Uterus (tissue), 3 donors: ENCODE measurements at regions not wholly inside any gene's neighbourhood (a gene's known extent, or its start where the extent isn't known, plus 50 kb on each side); places are given as distances from the start of the nearest gene placed in this dataset.

ENCODE experiments used
- DNase-seq, 2 donors: peaks; one replicate each; pipeline ENCODE4 v3.0.0-alpha.2; 2019 to 2020
- H3K27ac ChIP-seq, 2 donors: fragments of 200-600 bp; sonication (generic); 1 replicate in 1 of 2; 2 replicates in 1 of 2; pipeline ENCODE4 v1.5.1; 2016 to 2018
- H3K27me3 ChIP-seq, 2 donors: fragments of 200-600 bp; sonication (generic); one replicate each; pipeline ENCODE4 v1.5.1; 2018 to 2019; ENCODE audit warnings: control low read depth in 1 of 2
- H3K36me3 ChIP-seq, 2 donors: fragments of 200-600 bp; sonication (generic); one replicate each; pipeline ENCODE4 v1.5.1; 2019; ENCODE audit warnings: control low read depth in 1 of 2
- H3K4me1 ChIP-seq, 2 donors: fragments of 200-600 bp; sonication (generic); one replicate each; pipeline ENCODE4 v1.5.1; 2018 to 2019; ENCODE audit warnings: control low read depth in 1 of 2
- H3K4me3 ChIP-seq, 2 donors: fragments of 200-600 bp; sonication (generic); 1 replicate in 1 of 2; 2 replicates in 1 of 2; pipeline ENCODE4 v1.5.1; 2018 to 2019; ENCODE audit warnings: mild to moderate bottlenecking in 1 of 2
- H3K9me3 ChIP-seq, 2 donors: fragments of 200-600 bp; sonication (generic); one replicate each; pipeline ENCODE4 v1.5.1; 2019; ENCODE audit warnings: control low read depth in 1 of 2
- CTCF ChIP-seq, 4 experiments: fragments of 200-600 bp in 2 of 4; fragments of 450-650 bp in 2 of 4; sonication (generic) in 2 of 4; IDR thresholded peaks; one replicate each; pipeline ENCODE4 v1.5.1; 2016 to 2019; ENCODE audit warnings: antibody characterized with exemption in 4 of 4, mild to moderate bottlenecking in 2 of 4, moderate library complexity in 1 of 4
- POLR2A ChIP-seq, 2 donors: fragments of 450-650 bp; IDR thresholded peaks; one replicate each; pipeline ENCODE4 v1.6.1; 2016; ENCODE audit warnings: antibody characterized with exemption in 2 of 2, mild to moderate bottlenecking in 1 of 2, moderate library complexity in 1 of 2
- intact Hi-C: fragments of 100-400 bp; cut with DNase I; formaldehyde crosslinking; loops from one replicate; pipeline ENCODE4 v1.15.1; 2023; ENCODE audit warnings: low total_unique reads
- donor health status: DM: yes; HTN: yes; CAD: no.

- intact Hi-C loops: no loop called here
Measured at GRCh38 chr3:181292984-181293383, 303.4 kb upstream of the DNAJC19 start.

GRCh38 chr3:181290941-181291340 is 301.4 kb upstream of the DNAJC19 start:
- Histone ChIP-seq H3K4me3 (no peak overlapping the region), H3K27ac (no peak overlapping the region), H3K36me3 (no peaks in the 10 kb centered on the region), H3K9me3 (no peaks in the 10 kb centered on the region), H3K27me3 (no peaks in the 10 kb centered on the region), H3K4me1 (no peaks in the 10 kb centered on the region)
- TF ChIP-seq CTCF (IDR thresholded peaks at IDR 0.05): no peak
- no peak for DNase-seq
- intact Hi-C loops: no loop called here

More at GRCh38 chr3:181292984-181293383, 303.4 kb upstream of the DNAJC19 start:
- no peaks in the 10 kb centered on the region for H3K4me1 ChIP-seq
- H3K9me3 ChIP-seq: no peaks in the 10 kb centered on the region
- no peak overlapping the region for H3K27ac ChIP-seq
- H3K4me3 ChIP-seq: no peak overlapping the region
- H3K27me3 ChIP-seq: no peaks in the 10 kb centered on the region
- no peak for DNase-seq
- no peak for TF ChIP-seq POLR2A (IDR thresholded peaks at IDR 0.05)
- TF ChIP-seq CTCF (IDR thresholded peaks at IDR 0.05): no peak
- no peaks in the 10 kb centered on the region for H3K36me3 ChIP-seq

GRCh38 chr3:181289306-181289705 is 299.8 kb upstream of the DNAJC19 start:
- Histone ChIP-seq H3K4me3 (no peak overlapping the region), H3K27me3 (no peaks in the 10 kb centered on the region), H3K27ac (no peak overlapping the region), H3K9me3 (no peaks in the 10 kb centered on the region), H3K4me1 (no peaks in the 10 kb centered on the region), H3K36me3 (no peaks in the 10 kb centered on the region)
- intact Hi-C loops: no loop called here
- TF ChIP-seq CTCF (IDR thresholded peaks at IDR 0.05): no peak
- TF ChIP-seq POLR2A (IDR thresholded peaks at IDR 0.05): no peak
- no peak for DNase-seq

GRCh38 chr3:181288145-181288544 is 298.6 kb upstream of the DNAJC19 start:
- Histone ChIP-seq H3K27me3 (no peaks in the 10 kb centered on the region), H3K9me3 (no peaks in the 10 kb centered on the region), H3K27ac (no peak overlapping the region), H3K4me1 (no peaks in the 10 kb centered on the region), H3K36me3 (no peaks in the 10 kb centered on the region), H3K4me3 (no peak overlapping the region)
- no peak for DNase-seq
- TF ChIP-seq CTCF (IDR thresholded peaks at IDR 0.05) (no peak), POLR2A (IDR thresholded peaks at IDR 0.05) (no peak)
- intact Hi-C loops: no loop called here

GRCh38 chr3:181279239-181279565 is 289.7 kb upstream of the DNAJC19 start:
- no peaks in the 10 kb centered on the region for H3K27me3 ChIP-seq
- TF ChIP-seq CTCF (IDR thresholded peaks at IDR 0.05) (no peak), POLR2A (IDR thresholded peaks at IDR 0.05) (no peak)
- no peaks in the 10 kb centered on the region for H3K9me3 ChIP-seq
- intact Hi-C loops: no loop called here
- no peak overlapping the region for H3K27ac ChIP-seq
- no peaks in the 10 kb centered on the region for H3K4me1 ChIP-seq
- no peaks in the 10 kb centered on the region for H3K36me3 ChIP-seq
- no peak for DNase-seq
- no peak overlapping the region for H3K4me3 ChIP-seq
